Peyer's patch (tissue), 4 donors: ENCODE measurements at regions not wholly inside any gene's neighbourhood (a gene's known extent, or its start where the extent isn't known, plus 50 kb on each side); places are given as distances from the start of the nearest gene placed in this dataset.

Source experiments
- POLR2A ChIP-seq, 2 donors: fragments of 450-650 bp; IDR thresholded peaks; one replicate each; pipeline ENCODE4 v1.5.1; 2017; ENCODE audit warnings: antibody characterized with exemption in 2 of 2, mild to moderate bottlenecking in 2 of 2, moderate library complexity in 2 of 2
- TF ChIP-seq, protein P1 (sequence below), 6 experiments: fragments of 450-650 bp in 4 of 6; fragments of 200-600 bp in 2 of 6; sonication (generic) in 1 of 6; IDR thresholded peaks; one replicate each; pipeline ENCODE4 v1.5.1; 2017 to 2019; ENCODE audit warnings: antibody characterized with exemption in 6 of 6, mild to moderate bottlenecking in 3 of 6, moderate library complexity in 1 of 6

DNA sequence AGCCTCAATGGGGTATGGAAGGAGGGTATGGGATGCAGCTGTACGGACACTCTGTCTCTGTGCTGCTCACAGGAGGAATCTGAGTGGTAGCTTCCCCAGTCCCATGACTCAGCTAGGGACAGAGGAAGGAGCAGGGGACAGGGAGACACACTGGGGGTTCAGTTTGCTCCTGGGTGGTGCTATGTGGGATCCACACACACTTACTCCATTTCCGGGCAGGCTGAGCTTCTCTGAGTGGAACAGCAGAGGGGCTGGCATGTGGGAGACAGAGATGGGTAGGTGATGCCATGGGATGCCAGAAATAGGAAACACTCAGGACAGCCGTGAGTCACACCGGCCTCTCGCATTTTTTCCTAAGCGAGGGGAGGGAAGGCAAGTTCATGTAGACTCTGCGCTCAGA is 59.2 kb upstream of the KIRREL3 start:
- TF ChIP-seq, protein P1, sequence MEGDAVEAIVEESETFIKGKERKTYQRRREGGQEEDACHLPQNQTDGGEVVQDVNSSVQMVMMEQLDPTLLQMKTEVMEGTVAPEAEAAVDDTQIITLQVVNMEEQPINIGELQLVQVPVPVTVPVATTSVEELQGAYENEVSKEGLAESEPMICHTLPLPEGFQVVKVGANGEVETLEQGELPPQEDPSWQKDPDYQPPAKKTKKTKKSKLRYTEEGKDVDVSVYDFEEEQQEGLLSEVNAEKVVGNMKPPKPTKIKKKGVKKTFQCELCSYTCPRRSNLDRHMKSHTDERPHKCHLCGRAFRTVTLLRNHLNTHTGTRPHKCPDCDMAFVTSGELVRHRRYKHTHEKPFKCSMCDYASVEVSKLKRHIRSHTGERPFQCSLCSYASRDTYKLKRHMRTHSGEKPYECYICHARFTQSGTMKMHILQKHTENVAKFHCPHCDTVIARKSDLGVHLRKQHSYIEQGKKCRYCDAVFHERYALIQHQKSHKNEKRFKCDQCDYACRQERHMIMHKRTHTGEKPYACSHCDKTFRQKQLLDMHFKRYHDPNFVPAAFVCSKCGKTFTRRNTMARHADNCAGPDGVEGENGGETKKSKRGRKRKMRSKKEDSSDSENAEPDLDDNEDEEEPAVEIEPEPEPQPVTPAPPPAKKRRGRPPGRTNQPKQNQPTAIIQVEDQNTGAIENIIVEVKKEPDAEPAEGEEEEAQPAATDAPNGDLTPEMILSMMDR (IDR thresholded peaks at IDR 0.05), result no peak
- TF ChIP-seq POLR2A (IDR thresholded peaks at IDR 0.05), result no peak
